GM12864 (cell line): ENCODE measurements at regions not wholly inside any gene's neighbourhood (a gene's known extent, or its start where the extent isn't known, plus 50 kb on each side); places are given as distances from the start of the nearest gene placed in this dataset.

Experiments
- DNase-seq: peaks from one replicate; pipeline ENCODE4 v3.0.0-alpha.2; 2011; ENCODE audit warnings: low read depth
- H3K4me3 ChIP-seq: 2 replicates; pipeline ENCODE4 v1.5.1; 2011; ENCODE audit warnings: mild to moderate bottlenecking, low read depth, low read length, control low read depth
- TF ChIP-seq, protein P1 (sequence below): IDR thresholded peaks from 2 replicates; pipeline ENCODE4 v1.5.1; 2011; ENCODE audit warnings: low read depth, mild to moderate bottlenecking, moderate library complexity, low read length, control low read depth, inconsistent platforms; ENCODE audit errors: missing control alignments

DNA sequence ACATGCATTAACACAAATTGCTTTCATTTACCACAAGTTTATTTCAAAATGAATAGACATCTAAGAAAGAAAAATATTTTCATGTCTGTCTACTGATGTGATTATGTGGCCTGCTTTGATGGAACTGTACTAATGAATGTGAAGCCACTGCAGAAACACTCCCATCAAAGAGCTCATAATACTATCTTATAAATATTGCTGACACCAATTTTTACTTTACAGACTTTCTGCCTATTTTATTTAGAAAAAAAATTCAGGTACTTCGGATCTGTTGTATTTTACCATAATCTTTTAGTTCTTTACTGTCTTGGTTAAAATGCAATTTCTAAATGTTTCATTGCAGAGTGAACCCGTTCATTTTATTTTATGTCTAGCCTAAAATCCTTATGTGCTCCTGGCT lies 281.9 kb downstream of the ICE1 start:
- H3K4me3 ChIP-seq: no peak overlapping the region
- no peak for DNase-seq
- TF ChIP-seq, protein P1, sequence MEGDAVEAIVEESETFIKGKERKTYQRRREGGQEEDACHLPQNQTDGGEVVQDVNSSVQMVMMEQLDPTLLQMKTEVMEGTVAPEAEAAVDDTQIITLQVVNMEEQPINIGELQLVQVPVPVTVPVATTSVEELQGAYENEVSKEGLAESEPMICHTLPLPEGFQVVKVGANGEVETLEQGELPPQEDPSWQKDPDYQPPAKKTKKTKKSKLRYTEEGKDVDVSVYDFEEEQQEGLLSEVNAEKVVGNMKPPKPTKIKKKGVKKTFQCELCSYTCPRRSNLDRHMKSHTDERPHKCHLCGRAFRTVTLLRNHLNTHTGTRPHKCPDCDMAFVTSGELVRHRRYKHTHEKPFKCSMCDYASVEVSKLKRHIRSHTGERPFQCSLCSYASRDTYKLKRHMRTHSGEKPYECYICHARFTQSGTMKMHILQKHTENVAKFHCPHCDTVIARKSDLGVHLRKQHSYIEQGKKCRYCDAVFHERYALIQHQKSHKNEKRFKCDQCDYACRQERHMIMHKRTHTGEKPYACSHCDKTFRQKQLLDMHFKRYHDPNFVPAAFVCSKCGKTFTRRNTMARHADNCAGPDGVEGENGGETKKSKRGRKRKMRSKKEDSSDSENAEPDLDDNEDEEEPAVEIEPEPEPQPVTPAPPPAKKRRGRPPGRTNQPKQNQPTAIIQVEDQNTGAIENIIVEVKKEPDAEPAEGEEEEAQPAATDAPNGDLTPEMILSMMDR: no peak

DNA sequence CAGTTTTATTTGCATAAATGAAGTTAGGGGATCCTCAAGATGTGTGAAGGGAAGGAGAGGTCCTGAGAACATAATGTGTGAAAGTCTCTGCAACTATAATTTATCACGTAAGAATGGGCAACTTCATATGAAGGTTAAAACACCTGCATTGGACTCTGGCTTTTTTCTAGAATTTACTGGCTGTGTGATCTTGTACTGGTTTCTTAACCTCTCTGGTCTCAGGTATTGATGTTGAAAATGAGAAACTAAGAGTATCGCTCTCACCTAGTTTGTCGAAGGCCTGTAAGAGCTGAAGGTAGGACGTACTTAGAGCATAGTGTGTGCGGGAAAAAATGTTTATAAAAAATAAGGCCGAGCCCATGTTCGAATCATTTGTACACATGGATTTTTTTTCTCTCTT lies 280.5 kb downstream of the ICE1 start:
- H3K4me3 ChIP-seq: no peak overlapping the region
- TF ChIP-seq, protein P1: no peak
- DNase-seq: no peak

DNA sequence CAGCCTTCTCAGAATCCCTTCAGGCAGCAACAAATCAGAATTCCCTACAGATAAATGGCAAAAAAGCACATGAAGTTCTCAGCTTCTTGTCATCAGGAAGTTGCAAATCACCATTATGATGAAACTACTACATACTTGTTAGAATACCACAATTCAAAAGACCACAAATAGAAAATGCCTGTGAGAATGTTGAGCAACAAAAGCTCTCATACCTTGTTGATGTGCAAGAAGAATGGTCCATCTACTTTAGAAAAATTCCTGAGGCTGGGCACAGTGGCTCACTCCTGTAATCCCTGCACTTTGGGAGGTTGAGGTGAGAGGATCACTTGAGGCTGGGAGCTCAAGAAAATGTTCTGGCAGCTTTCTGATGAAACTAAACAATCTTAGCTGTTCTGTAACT lies 278.1 kb downstream of the ICE1 start:
- no peak for DNase-seq
- H3K4me3 ChIP-seq: no peak overlapping the region
- TF ChIP-seq, protein P1: no peak

DNA sequence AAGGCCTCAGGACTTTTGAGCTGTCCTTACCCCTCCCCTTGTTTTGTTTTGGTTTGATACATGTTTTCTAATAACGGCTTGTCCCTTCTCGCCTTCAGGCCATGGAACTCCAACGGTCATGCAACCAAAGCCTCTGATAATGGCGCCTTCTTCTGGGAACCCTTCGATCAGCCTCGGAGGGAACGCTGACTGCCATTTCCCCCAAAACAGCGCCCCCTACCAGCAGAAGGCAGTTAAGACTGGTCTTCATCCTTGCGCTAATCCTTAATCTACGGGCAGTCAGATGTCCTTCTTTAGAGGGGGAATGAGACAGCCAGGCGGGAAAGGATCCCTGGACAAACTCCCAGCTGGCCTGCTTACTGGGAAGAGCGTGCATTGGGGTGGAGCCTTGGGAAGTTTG lies 276.6 kb downstream of the ICE1 start:
- TF ChIP-seq, protein P1: no peak
- no peak for DNase-seq
- no peak overlapping the region for H3K4me3 ChIP-seq

DNA sequence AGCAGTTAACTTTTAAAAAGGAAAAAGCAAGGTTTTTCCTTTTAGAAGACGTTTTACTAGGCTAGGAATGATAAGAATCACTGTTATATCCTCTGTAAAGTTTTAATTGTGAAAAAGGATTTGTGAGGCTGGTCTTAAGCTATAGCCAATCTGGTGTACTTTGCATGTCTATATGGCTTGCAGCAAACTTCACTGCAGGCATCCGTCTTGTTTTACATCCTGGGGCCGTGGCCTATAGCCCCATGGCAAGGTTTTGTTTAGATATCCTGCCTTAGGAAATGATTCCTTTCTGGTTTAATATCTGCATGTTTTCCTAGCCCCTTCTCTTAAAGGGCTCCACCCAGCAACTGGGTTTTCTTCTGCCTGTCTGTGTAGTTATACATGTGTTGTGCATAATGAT lies 272.8 kb downstream of the ICE1 start:
- no peak for DNase-seq
- H3K4me3 ChIP-seq: no peak overlapping the region
- TF ChIP-seq, protein P1: no peak

DNA sequence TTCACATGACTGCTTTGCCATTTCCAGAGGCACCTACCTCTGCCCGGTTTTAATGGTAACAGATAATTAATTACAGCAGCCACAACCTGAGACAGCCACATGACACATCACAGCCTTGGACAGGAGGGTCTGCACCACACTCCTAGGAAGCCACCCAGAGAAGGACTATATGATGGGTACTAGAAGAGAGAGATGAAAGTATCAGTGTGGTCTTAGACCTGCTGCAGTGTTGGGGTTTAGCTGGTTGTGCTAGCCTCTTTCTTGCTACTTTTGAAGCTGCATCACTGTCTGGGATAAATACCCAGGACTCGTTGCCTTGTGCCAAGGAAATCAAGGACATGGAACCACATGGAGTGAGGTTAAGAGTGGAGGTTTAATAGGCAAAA lies 266.4 kb downstream of the ICE1 start:
- no peak for DNase-seq
- TF ChIP-seq, protein P1: no peak

DNA sequence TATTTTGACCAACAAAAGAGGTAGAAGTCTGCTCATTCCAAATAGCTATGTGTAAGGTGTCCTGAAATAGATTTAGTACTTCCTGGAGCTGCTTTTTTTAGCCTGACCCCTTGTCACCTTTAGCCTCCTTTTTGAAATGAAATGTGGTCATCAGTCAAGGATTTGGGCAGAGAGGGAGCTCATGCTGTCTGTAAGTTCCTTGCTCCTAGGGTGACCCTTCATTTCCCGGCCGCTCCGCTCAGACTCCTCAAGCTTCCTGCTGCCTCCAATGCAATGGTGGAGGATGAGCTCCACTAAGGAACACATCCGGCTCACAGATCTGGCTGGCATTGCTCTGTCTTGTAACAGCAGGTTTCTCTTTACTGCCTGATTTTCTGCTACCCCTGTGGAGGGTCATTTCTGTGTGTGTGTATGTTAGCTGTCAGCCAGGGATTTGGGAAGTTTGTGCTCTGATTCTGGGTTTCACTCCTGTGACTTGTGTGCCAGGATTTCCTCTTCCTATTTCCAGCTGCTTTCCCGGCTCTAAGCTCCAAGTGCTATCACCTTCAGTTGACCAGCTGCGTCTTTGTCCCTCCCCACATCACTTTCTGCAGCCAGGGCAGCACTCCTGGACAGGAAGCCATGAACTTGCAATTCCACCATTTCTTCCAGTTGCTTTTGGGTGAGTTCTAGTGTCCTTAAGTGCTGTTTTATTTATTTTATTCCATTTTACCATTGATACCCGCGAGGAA lies 265.9 kb downstream of the ICE1 start:
- no peak overlapping the region for H3K4me3 ChIP-seq
- no peak for DNase-seq
- TF ChIP-seq, protein P1: no peak

More for the DNA sequence above, 266.4 kb downstream of the ICE1 start:
- no peak overlapping the region for H3K4me3 ChIP-seq
